ENCODE measurements at regions not wholly inside any gene's neighbourhood (a gene's known extent, or its start where the extent isn't known, plus 50 kb on each side); places are given as distances from the start of the nearest gene placed in this dataset.

GRCh38 chr9:26418480-26418879 lies 474.1 kb downstream of the CAAP1 start:
- no peaks in the 10 kb centered on the region for H3K79me2 ChIP-seq (ENCODE audit: insufficient read depth)
- TF ChIP-seq USF1 (IDR thresholded peaks at IDR 0.05; ENCODE audit: borderline replicate concordance, low read depth) (no peak), TEAD4 (IDR thresholded peaks at IDR 0.05; ENCODE audit: borderline replicate concordance, insufficient read depth) (no peak), PBX3 (IDR thresholded peaks at IDR 0.05) (no peak), SIN3A (IDR thresholded peaks at IDR 0.05; ENCODE audit: borderline replicate concordance, low read depth, low read length) (no peak), CHD2 (IDR thresholded peaks at IDR 0.05; ENCODE audit: low read length, partially characterized antibody) (no peak)
- no peak overlapping the region for H3K27ac ChIP-seq (ENCODE audit: low read depth in 2 of 2, low read length in 1 of 2)
- H3K9me3 ChIP-seq, result no peaks in the 10 kb centered on the region
- H2AFZ ChIP-seq (ENCODE audit: low read depth), result no peak overlapping the region
- POLR2A ChIA-PET, result no interaction called here
- no peaks in the 10 kb centered on the region for H3K36me3 ChIP-seq (replicated peaks in 1 of 2; ENCODE audit: control insufficient read depth in 1 of 2, insufficient read depth in 2 of 2, low read length in 1 of 2)
- no peak overlapping the region for H3K4me2 ChIP-seq
- 44% methylated on average over 3 of the region's 3 CpGs for WGBS (ENCODE audit: low lambda C conversion rate)
- H3K9me2 ChIP-seq, result no peaks in the 10 kb centered on the region
- CTCF ChIA-PET, result no interaction called here
- H4K20me1 ChIP-seq (ENCODE audit: insufficient read depth), result no peaks in the 10 kb centered on the region
- no peak overlapping the region for H3K9ac ChIP-seq
- peaks cover 0 to 3% of the 10 kb centered on the region in 2 experiments; a peak in 2 of 4 replicates for H3K4me1 ChIP-seq (ENCODE audit: control insufficient read depth in 1 of 2, insufficient read depth in 2 of 2, low read depth in 1 of 2, low read length in 1 of 2)
- no peaks in the 10 kb centered on the region for H3F3A ChIP-seq (replicated peaks; ENCODE audit: insufficient read depth)
- H3K4me3 ChIP-seq (ENCODE audit: low read depth in 2 of 2, low read length in 1 of 2), result no peak overlapping the region
- H3K27me3 ChIP-seq (ENCODE audit: insufficient read depth), result no peaks in the 10 kb centered on the region
- no peak for DNase-seq

GRCh38 chr9:26415528-26415927 lies 477.1 kb downstream of the CAAP1 start:
- DNase-seq, result no peak
- Histone ChIP-seq H3K9me3 (no peaks in the 10 kb centered on the region), H3K4me2 (no peak overlapping the region), H3K4me3 (ENCODE audit: low read depth in 2 of 2, low read length in 1 of 2) (no peak overlapping the region), H4K20me1 (ENCODE audit: insufficient read depth) (no peaks in the 10 kb centered on the region), H2AFZ (ENCODE audit: low read depth) (no peak overlapping the region), H3K27me3 (ENCODE audit: insufficient read depth) (no peaks in the 10 kb centered on the region), H3K9ac (no peak overlapping the region), H3K4me1 (ENCODE audit: control insufficient read depth in 1 of 2, insufficient read depth in 2 of 2, low read depth in 1 of 2, low read length in 1 of 2) (peaks cover 0 to 3% of the 10 kb centered on the region in 2 experiments; a peak in 2 of 4 replicates), H3K36me3 (replicated peaks in 1 of 2; ENCODE audit: control insufficient read depth in 1 of 2, insufficient read depth in 2 of 2, low read length in 1 of 2) (no peaks in the 10 kb centered on the region), H3F3A (replicated peaks; ENCODE audit: insufficient read depth) (no peaks in the 10 kb centered on the region), H3K27ac (ENCODE audit: low read depth in 2 of 2, low read length in 1 of 2) (no peak overlapping the region), H3K9me2 (no peaks in the 10 kb centered on the region), H3K79me2 (ENCODE audit: insufficient read depth) (no peaks in the 10 kb centered on the region)
- TF ChIP-seq GATA2 (CRISPR knock-in tag; IDR thresholded peaks at IDR 0.05) (no peak), MEF2A (IDR thresholded peaks at IDR 0.05; ENCODE audit: borderline replicate concordance, low read depth) (no peak), USF1 (IDR thresholded peaks at IDR 0.05; ENCODE audit: borderline replicate concordance, low read depth) (no peak), CHD2 (IDR thresholded peaks at IDR 0.05; ENCODE audit: low read length, partially characterized antibody) (no peak), RCOR1 (IDR thresholded peaks at IDR 0.05; ENCODE audit: low read length) (no peak), TEAD4 (IDR thresholded peaks at IDR 0.05; ENCODE audit: borderline replicate concordance, insufficient read depth) (no peak), JUND (IDR thresholded peaks at IDR 0.05) (no peak)
- WGBS (ENCODE audit: low lambda C conversion rate), result 26% methylated on average over 3 of the region's 3 CpGs
- CTCF ChIA-PET, result no interaction called here
- POLR2A ChIA-PET, result no interaction called here

- DNase-seq, result no peak
- WGBS (ENCODE audit: low lambda C conversion rate), result 47% methylated on average over 4 of the region's 4 CpGs
- CTCF ChIA-PET, result interaction anchor here (0.7 kb wide), 1 partner anchor 9 kb away, joined by 3 read pairs; no protein-coding TSS in a partner anchor
- POLR2A ChIA-PET, result no interaction called here
- Histone ChIP-seq H3F3A (replicated peaks; ENCODE audit: insufficient read depth) (no peaks in the 10 kb centered on the region), H3K4me1 (ENCODE audit: control insufficient read depth in 1 of 2, insufficient read depth in 2 of 2, low read depth in 1 of 2, low read length in 1 of 2) (no peaks in the 10 kb centered on the region), H3K79me2 (ENCODE audit: insufficient read depth) (no peaks in the 10 kb centered on the region), H3K4me3 (ENCODE audit: low read depth in 2 of 2, low read length in 1 of 2) (no peak overlapping the region), H3K36me3 (replicated peaks in 1 of 2; ENCODE audit: control insufficient read depth in 1 of 2, insufficient read depth in 2 of 2, low read length in 1 of 2) (no peaks in the 10 kb centered on the region), H3K9me2 (no peaks in the 10 kb centered on the region), H3K4me2 (no peak overlapping the region), H4K20me1 (ENCODE audit: insufficient read depth) (no peaks in the 10 kb centered on the region), H3K9me3 (no peaks in the 10 kb centered on the region), H3K9ac (no peak overlapping the region), H3K27ac (ENCODE audit: low read depth in 2 of 2, low read length in 1 of 2) (no peak overlapping the region), H3K27me3 (ENCODE audit: insufficient read depth) (no peaks in the 10 kb centered on the region), H2AFZ (ENCODE audit: low read depth) (no peak overlapping the region)
- TF ChIP-seq EZH2phosphoT487 (IDR thresholded peaks at IDR 0.05; ENCODE audit: borderline replicate concordance, low read depth), result no peak
- no peak for TF ChIP-seq YY1 (IDR thresholded peaks at IDR 0.05; ENCODE audit: low read depth)
- TF ChIP-seq REST (IDR thresholded peaks at IDR 0.05; ENCODE audit: low read depth, low read length), result no peak
These were observed 479.0 kb downstream of the CAAP1 start for GRCh38 chr9:26413611-26414010.

All from SK-N-SH (cell line).